ENCODE measurements at regions not wholly inside any gene's neighbourhood (a gene's known extent, or its start where the extent isn't known, plus 50 kb on each side); places are given as distances from the start of the nearest gene placed in this dataset.

- no peak for DNase-seq
Observed at GRCh38 chr16:9484426-9484825, 393.0 kb downstream of the HAPSTR1 start.

- no peak for DNase-seq
Observed at GRCh38 chr16:9484881-9485280, 393.4 kb downstream of the HAPSTR1 start.

DNA sequence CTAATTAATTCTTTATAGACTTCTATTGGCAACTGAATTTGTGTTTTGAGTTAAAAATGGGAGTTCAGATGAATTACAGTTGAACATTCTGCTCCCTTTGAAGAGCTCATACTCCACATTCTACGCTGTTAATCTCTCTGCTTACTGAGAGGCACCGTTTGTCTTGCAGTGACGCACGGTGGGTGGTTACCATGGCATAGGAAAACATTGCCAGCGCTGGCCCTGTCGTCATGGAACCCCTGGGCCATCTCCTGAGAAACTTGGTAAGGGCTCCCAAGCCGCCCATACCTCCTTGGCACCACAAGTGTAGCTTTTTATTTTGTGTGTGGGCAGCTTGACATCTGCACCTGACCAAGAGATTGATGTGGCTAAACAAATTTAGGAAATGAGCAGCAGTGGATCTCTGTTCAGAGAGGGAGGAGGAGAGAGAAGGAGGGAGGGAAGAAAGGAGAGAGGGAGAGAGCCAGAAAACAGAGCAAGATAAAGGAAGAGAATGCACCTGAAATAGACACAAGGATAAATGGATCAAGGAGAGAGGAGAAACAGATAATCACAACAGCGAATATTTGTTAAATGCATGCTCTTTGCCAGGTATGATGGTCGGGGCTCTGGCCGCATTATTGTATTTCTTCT, 398.5 kb downstream of the HAPSTR1 start:
- DNase-seq = no peak

- DNase-seq = peak; percentile 35
Observed at GRCh38 chr16:9495824-9496223, 404.4 kb downstream of the HAPSTR1 start.

GRCh38 chr16:9497750-9498149, 406.3 kb downstream of the HAPSTR1 start:
- no peak for DNase-seq

GRCh38 chr16:9499941-9500593, 408.6 kb downstream of the HAPSTR1 start:
- no peak for DNase-seq

- no peak for DNase-seq
Observed at GRCh38 chr16:9500872-9501271, 409.4 kb downstream of the HAPSTR1 start.

DNA sequence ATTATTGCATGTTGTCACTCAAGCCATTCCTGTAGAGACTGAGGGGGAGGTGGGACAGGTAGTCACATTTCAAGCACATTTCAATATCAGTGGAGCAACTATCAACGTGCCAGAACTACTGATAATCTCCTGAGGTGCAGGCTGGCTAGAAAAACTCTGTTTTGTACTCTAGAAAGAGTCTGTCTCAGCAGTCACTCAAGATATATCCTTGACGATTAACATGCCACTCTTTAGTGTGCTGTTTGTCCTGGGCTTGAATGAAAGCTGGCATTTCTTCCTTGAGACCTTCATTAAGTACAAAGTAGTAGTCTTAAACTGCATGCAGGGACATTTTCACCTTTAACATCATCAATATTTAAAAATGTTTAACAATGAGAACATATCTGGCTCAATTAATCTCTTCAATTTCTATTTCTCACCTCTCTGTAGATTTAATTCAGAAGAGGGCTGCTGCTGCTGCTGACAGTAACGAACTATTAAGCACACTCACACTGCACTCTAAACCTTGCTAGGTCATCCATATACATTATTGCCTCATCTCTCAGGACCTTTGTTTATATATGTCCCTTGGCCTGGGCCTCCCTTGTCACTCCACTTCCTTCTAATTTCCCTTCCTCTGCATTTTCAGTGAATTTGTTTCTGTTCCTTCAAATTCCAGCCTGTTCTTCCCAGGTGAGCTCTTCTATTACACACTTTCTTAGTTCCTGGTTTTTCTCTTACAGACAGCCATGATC, 412.0 kb downstream of the HAPSTR1 start:
- DNase-seq = no peak

DNA sequence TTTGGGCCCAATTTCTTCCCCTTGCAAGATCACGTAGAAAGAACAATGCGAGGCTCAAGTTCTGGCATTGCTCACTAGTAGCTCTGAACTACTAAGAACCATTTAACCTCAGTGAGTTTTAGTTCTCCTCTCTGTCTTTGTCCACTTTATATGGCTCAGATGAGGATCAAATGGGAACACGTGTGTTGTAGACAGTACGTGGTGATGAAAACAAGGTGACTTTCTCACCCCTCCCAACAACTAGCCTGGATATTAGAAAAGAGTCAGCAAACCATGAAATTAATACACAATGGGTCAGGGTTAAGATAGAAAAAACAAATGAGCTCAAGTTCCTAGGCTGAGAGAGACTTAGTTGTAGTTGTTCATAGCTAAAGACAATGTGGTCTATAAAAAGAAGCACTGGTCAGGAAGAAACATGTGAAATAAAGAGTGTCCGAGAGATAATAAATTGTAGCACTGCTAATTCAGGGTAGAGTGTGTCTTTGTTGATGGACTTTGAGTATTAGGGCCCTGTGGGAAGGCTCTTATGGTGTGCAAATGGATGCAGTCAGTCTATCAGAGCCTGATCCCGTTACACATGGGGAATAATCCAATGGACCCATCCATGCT, 417.0 kb downstream of the HAPSTR1 start:
- no peak for DNase-seq

DNA sequence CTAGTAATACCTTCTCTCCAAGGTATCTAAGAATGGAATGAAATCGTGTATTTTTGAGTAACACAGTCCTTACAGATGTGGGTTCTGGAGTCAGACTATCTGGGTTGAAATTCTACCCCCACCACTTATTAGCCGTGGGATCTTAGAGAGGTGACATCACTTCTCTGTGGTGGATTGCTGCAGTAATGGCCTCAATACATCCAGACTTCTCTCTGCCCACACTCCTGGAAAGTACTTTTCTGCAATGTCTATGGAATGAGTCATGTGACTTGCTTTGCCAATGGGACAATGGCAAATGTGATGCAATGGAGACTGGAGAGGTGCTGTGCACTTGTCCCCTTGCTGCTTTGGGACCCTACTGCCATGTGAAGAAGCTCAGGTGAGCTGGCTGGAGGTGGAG, 418.2 kb downstream of the HAPSTR1 start:
- DNase-seq = no peak

GRCh38 chr16:9511389-9511788, 419.9 kb downstream of the HAPSTR1 start:
- no peak for DNase-seq

DNA sequence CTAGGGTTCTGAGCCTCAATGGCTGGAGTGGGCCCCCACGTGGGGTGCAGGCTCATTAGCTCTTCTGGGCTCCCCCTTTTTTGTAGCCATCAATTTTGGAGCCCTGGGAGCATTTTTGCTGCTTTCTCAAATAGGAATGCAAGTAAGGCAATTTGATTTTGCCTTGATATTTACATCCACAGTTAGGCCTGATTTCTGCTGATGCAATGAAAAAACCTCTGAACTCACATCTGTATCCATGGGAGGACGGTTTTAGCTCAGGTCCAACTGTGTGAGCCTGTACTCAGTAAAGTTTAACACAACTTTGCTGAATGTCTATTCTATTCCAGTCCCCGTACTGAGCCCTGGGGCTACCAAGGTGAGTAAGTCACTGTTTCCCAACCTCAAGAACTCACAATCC, 425.0 kb downstream of the HAPSTR1 start:
- DNase-seq = no peak

- no peak for DNase-seq
Observed at GRCh38 chr16:9518051-9518450, 426.6 kb downstream of the HAPSTR1 start.

- DNase-seq = no peak
Observed at GRCh38 chr16:9518581-9518980, 427.1 kb downstream of the HAPSTR1 start.

DNA sequence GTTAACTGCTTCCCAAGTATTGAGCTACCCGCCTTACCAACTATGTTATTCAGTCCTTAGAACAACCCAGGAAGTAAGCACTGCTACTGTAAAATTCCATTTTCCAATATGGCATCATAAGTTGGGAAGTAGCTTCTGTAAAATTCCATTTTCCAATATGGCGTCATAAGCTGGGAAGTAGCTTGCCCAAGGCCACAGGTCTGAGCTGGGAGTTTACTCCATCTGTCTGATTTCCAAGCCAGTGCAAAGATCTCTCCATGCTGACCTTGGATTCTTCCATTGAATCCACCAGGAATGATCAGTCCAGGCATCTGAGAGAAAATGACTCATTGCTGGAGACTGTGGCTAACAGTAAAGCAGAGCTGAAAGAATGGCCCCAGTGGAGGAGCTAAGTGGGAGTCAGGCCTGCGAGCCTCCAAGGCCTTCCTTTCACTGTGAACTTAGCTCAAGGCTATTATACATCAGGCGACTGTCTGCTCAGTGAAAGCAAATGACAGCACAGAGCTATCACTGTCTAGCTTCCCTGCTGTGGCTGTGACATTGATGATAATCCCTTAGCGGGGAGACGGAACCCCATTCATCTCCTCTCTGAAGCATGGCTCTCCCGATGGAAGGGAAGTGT, 430.4 kb downstream of the HAPSTR1 start:
- DNase-seq = no peak

DNA sequence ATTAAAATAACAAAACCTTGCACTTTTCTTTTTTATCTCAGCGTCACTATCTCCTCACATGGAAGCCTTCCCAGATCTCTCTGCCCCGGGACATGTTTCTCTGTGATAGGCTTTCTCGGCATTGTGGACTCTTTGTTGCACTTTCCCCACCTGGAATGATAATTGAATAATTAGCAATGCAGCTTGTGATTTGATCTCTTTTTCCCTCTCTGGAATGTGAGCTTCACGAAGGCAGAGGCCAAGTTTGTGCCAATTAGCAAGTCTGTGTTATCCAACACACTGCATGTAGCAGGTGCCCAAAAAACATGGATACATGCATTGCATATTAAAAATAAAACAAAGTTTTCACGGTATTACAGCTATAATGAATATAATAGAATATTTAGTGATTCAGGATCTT, 431.2 kb downstream of the HAPSTR1 start:
- no peak for DNase-seq

DNA sequence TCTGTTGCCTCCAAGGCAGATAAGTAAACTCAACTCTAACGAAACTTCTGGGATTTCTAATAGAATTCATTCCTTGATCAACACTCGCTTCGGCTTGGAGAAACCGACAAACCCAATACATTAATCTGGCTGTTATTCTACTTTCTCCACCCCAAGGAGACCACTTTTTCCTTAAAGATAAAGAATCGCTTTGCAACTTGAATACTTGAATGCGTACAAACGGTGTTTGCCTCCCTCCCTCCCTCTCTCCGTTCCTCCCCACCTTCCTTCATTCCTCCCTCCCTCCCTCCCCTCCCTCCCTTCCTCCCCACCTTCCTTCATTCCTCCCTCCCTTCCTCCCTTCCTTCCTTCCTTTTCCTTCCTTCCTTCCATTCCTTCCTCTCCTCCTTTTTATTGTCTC, 432.6 kb downstream of the HAPSTR1 start:
- DNase-seq = no peak

DNA sequence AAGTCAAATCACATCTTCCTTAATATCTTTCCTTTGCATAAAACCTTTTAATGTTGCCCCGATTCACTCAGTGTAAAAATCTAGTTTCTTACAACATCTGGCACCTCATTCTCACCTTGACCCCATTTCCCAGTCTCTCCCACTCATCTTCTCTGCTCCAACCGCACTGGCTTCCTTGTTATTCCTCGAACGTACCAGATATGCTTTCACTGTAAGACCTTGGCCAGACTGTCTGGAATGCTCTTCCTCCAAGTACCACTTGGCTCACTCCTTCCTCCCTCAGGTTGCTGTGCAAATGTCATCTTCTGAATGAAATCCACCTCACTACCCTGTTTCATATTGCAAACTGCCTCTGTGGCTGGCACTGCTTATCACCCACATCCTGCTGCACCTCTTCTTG, 433.6 kb downstream of the HAPSTR1 start:
- no peak for DNase-seq

DNA sequence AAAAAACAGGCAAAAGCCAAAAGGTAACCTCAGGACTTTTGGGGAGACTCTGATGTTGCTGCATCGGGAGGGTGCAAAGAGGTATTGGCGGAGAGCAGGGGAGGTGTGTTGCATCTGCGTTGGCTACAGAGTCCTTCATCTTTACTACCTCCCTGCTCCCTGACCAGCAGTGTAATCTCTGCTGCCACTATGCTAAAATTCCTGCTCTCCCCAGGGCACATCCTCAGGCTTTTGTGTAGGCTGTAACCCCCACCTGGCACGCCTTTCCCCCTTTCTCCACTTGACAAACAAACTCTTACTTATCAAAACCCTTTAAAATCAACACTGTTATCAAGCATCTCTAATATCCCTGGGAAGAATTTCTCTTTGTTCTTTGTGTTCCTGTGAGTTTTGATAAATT, 435.3 kb downstream of the HAPSTR1 start:
- no peak for DNase-seq

DNA sequence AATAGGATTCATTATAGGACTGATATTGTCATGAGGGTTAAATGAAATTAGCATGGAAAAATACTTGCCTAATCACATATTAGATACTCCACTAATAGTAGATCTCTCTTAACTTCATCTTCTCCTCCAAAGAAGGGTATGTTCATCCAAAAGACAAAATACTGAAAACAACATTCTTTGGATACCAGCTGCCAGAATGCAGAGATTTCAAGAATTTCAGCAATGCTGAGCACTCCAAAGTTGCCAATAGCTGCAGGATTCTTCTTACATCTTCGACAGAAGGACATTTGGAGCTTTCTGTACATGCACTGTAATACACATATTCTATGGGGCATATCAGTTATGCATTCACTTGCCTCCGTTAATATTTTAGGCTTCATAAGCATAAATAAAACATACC, 436.5 kb downstream of the HAPSTR1 start:
- no peak for DNase-seq

DNA sequence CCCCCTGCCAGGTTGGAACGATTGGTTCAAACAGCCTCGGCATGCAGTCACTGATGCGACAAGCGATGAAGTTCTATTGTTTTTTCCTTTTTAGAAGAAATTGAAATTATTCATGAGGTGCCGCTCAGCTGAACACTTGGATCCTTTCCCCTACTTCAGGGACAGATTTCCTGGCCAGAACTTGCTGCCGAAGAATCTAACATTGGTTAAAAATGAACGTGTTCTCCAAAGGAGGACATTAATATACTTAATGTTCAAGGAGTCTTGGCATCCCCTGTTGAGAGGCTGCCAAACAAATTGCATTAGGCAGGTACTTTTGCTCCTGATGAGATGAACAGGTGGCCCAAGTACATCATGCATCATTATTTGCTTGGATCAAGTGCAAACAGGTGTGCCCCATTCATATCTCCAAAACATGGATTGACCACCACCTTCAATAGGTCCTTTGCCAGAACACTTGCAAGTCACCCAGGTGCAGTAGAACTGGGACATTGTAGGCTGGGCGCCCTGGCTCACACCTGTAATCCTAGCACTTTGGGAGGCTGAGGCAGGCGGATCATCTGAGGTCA, 437.2 kb downstream of the HAPSTR1 start:
- no peak for DNase-seq

GRCh38 chr16:9533042-9533441, 441.6 kb downstream of the HAPSTR1 start:
- DNase-seq = no peak

DNA sequence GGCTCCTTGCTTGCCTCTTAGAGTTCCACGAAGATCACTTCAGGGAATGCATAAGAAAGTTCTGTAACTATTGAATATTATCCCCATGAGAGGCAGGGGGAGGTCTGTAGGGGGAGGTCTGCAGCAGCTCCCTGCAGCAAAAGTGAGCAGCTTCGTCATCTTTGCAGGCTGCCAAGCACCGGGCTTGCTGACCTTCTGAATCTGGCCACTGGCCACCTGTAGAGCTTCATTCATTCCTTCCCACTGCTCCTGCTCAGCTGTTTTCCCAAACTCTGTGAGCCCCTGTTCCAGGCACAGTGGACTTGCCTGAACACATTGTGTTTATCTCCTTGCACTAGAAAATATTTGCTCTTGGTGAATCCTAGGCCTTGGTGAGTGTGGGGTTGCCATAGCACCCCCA, 443.3 kb downstream of the HAPSTR1 start:
- DNase-seq = no peak

Data from MV-4-11 (cell line).